ENCODE measurements at regions not wholly inside any gene's neighbourhood (a gene's known extent, or its start where the extent isn't known, plus 50 kb on each side); places are given as distances from the start of the nearest gene placed in this dataset.

- H3K27me3 ChIP-seq (ENCODE audit: insufficient read depth, low read length), result peaks cover 10% of the 10 kb centered on the region; the same call in 1 of the 2 replicates
- H3K4me1 ChIP-seq (ENCODE audit: insufficient read depth, low read length, severe bottlenecking), result peaks cover 15% of the 10 kb centered on the region
- no peaks in the 10 kb centered on the region for H3K9me3 ChIP-seq (ENCODE audit: low read length)
- no peaks in the 10 kb centered on the region for H3K9me2 ChIP-seq (ENCODE audit: low read depth, low read length)
- no peaks in the 10 kb centered on the region for H4K20me1 ChIP-seq (ENCODE audit: insufficient read depth, low read length)
- H3K36me3 ChIP-seq (ENCODE audit: insufficient read depth, low read length), result no peaks in the 10 kb centered on the region
- no peak overlapping the region for H3K27ac ChIP-seq (ENCODE audit: low read depth, low read length, poor library complexity, severe bottlenecking)
- no peak overlapping the region for H3K4me2 ChIP-seq (ENCODE audit: low read length)
- no peaks in the 10 kb centered on the region for H3F3A ChIP-seq (ENCODE audit: insufficient read depth, low read length)
- H2AFZ ChIP-seq (ENCODE audit: low read length), result no peak overlapping the region
- no peak for TF ChIP-seq EZH2 (IDR thresholded peaks at IDR 0.05; ENCODE audit: borderline replicate concordance, low read length)
- TF ChIP-seq CTCF (IDR thresholded peaks at IDR 0.05; ENCODE audit: low read length), result no peak
- no peak overlapping the region for H3K9ac ChIP-seq (ENCODE audit: low read length)
- no peaks in the 10 kb centered on the region for H3K79me2 ChIP-seq (ENCODE audit: insufficient read depth, low read length)
- H3K4me3 ChIP-seq (ENCODE audit: low read depth, low read length, poor library complexity, severe bottlenecking), result no peak overlapping the region
Observed at GRCh38 chr6:40714576-40715564, 127.7 kb upstream of the LRFN2 start.

GRCh38 chr6:40714143-40714542 is 127.0 kb upstream of the LRFN2 start:
- Histone ChIP-seq H3K27ac (ENCODE audit: low read depth, low read length, poor library complexity, severe bottlenecking) (no peak overlapping the region), H4K20me1 (ENCODE audit: insufficient read depth, low read length) (no peaks in the 10 kb centered on the region), H3K9me3 (ENCODE audit: low read length) (no peaks in the 10 kb centered on the region), H3K9me2 (ENCODE audit: low read depth, low read length) (no peaks in the 10 kb centered on the region), H3K4me1 (ENCODE audit: insufficient read depth, low read length, severe bottlenecking) (peaks cover 7% of the 10 kb centered on the region), H2AFZ (ENCODE audit: low read length) (no peak overlapping the region), H3K27me3 (ENCODE audit: insufficient read depth, low read length) (peaks cover 10% of the 10 kb centered on the region; the same call in 1 of the 2 replicates), H3F3A (ENCODE audit: insufficient read depth, low read length) (no peaks in the 10 kb centered on the region), H3K9ac (ENCODE audit: low read length) (no peak overlapping the region), H3K36me3 (ENCODE audit: insufficient read depth, low read length) (no peaks in the 10 kb centered on the region), H3K4me3 (ENCODE audit: low read depth, low read length, poor library complexity, severe bottlenecking) (no peak overlapping the region), H3K79me2 (ENCODE audit: insufficient read depth, low read length) (no peaks in the 10 kb centered on the region), H3K4me2 (ENCODE audit: low read length) (no peak overlapping the region)
- TF ChIP-seq CTCF (IDR thresholded peaks at IDR 0.05; ENCODE audit: low read length) (no peak), EZH2 (IDR thresholded peaks at IDR 0.05; ENCODE audit: borderline replicate concordance, low read length) (no peak)

- TF ChIP-seq CTCF (IDR thresholded peaks at IDR 0.05; ENCODE audit: low read length) (no peak), EZH2 (IDR thresholded peaks at IDR 0.05; ENCODE audit: borderline replicate concordance, low read length) (no peak)
- no peaks in the 10 kb centered on the region for H4K20me1 ChIP-seq (ENCODE audit: insufficient read depth, low read length)
- H3F3A ChIP-seq (ENCODE audit: insufficient read depth, low read length), result no peaks in the 10 kb centered on the region
- H3K9ac ChIP-seq (ENCODE audit: low read length), result no peak overlapping the region
- H3K36me3 ChIP-seq (ENCODE audit: insufficient read depth, low read length), result no peaks in the 10 kb centered on the region
- no peak overlapping the region for H3K4me2 ChIP-seq (ENCODE audit: low read length)
- peaks cover 10% of the 10 kb centered on the region; the same call in 1 of the 2 replicates for H3K27me3 ChIP-seq (ENCODE audit: insufficient read depth, low read length)
- H2AFZ ChIP-seq (ENCODE audit: low read length), result no peak overlapping the region
- H3K4me3 ChIP-seq (ENCODE audit: low read depth, low read length, poor library complexity, severe bottlenecking), result no peak overlapping the region
- no peaks in the 10 kb centered on the region for H3K9me3 ChIP-seq (ENCODE audit: low read length)
- no peaks in the 10 kb centered on the region for H3K79me2 ChIP-seq (ENCODE audit: insufficient read depth, low read length)
- peaks cover 7% of the 10 kb centered on the region for H3K4me1 ChIP-seq (ENCODE audit: insufficient read depth, low read length, severe bottlenecking)
- no peak overlapping the region for H3K27ac ChIP-seq (ENCODE audit: low read depth, low read length, poor library complexity, severe bottlenecking)
- H3K9me2 ChIP-seq (ENCODE audit: low read depth, low read length), result no peaks in the 10 kb centered on the region
Observed at GRCh38 chr6:40713002-40713719, 126.0 kb upstream of the LRFN2 start.
